ENCODE measurements at regions not wholly inside any gene's neighbourhood (a gene's known extent, or its start where the extent isn't known, plus 50 kb on each side); places are given as distances from the start of the nearest gene placed in this dataset.
A peak's percentile ranks its signal among the peaks of the same experiment; 100 is the strongest.

- no peak overlapping the region for H3K4me3 ChIP-seq (ENCODE audit: low read depth, low read length)
- TF ChIP-seq CTCF (IDR thresholded peaks at IDR 0.05; ENCODE audit: borderline replicate concordance, insufficient read depth, low read depth, low read length): no peak
Observed at GRCh38 chr9:31089549-31090221, 1294.8 kb upstream of the ACO1 start.

- H3K4me3 ChIP-seq (ENCODE audit: low read depth, low read length): no peak overlapping the region
- no peak for TF ChIP-seq CTCF (IDR thresholded peaks at IDR 0.05; ENCODE audit: borderline replicate concordance, insufficient read depth, low read depth, low read length)
Observed at GRCh38 chr9:31100311-31100710, 1284.1 kb upstream of the ACO1 start.

GRCh38 chr9:31103836-31104235 is 1280.6 kb upstream of the ACO1 start:
- no peak overlapping the region for H3K4me3 ChIP-seq (ENCODE audit: low read depth, low read length)
- TF ChIP-seq CTCF (IDR thresholded peaks at IDR 0.05; ENCODE audit: borderline replicate concordance, insufficient read depth, low read depth, low read length): no peak

- no peak overlapping the region for H3K4me3 ChIP-seq (ENCODE audit: low read depth, low read length)
- no peak for TF ChIP-seq CTCF (IDR thresholded peaks at IDR 0.05; ENCODE audit: borderline replicate concordance, insufficient read depth, low read depth, low read length)
Observed at GRCh38 chr9:31104249-31104648, 1280.2 kb upstream of the ACO1 start.

GRCh38 chr9:31112491-31112890 is 1272.0 kb upstream of the ACO1 start:
- no peak overlapping the region for H3K4me3 ChIP-seq (ENCODE audit: low read depth, low read length)
- TF ChIP-seq CTCF (IDR thresholded peaks at IDR 0.05; ENCODE audit: borderline replicate concordance, insufficient read depth, low read depth, low read length): no peak

- TF ChIP-seq CTCF (IDR thresholded peaks at IDR 0.05; ENCODE audit: borderline replicate concordance, insufficient read depth, low read depth, low read length): no peak
- H3K4me3 ChIP-seq (ENCODE audit: low read depth, low read length): no peak overlapping the region
Observed at GRCh38 chr9:31114346-31114745, 1270.1 kb upstream of the ACO1 start.

GRCh38 chr9:31119890-31120454 is 1264.5 kb upstream of the ACO1 start:
- peak; percentile 31; the same call in 1 of the 2 replicates for TF ChIP-seq CTCF (IDR thresholded peaks at IDR 0.05; ENCODE audit: borderline replicate concordance, insufficient read depth, low read depth, low read length)
- H3K4me3 ChIP-seq (ENCODE audit: low read depth, low read length): no peak overlapping the region

Measured in GM12875 (cell line).